ENCODE measurements at regions not wholly inside any gene's neighbourhood (a gene's known extent, or its start where the extent isn't known, plus 50 kb on each side); places are given as distances from the start of the nearest gene placed in this dataset.
"Not testable (repeated sequence)": the region's sequence is repeated elsewhere in the genome, so short reads cannot be mapped to it uniquely, and the experiment has no call there.

DNA sequence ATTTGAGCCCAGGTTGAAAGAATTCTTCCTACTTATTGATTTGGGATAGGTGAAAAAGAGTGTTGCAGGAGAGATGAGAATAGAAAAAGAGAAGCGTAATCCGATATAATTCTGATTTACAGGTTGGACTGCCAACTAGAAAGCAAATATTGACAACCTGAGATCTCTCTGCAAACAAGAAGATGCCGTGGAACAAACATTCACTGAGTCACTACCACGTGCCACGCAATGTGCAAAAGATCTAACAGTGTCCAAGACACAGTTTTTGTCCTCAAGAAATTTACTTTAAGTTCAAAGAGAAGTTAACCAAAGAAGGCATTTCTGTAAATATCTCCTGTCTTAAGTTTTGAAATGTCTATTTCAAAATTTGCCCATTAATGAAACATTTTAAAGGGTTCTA, 578.0 kb upstream of the ARID1B start:
- Histone ChIP-seq H3K4me1 (ENCODE audit: insufficient read depth, low read length) (peaks cover 5% of the 10 kb centered on the region; the same call in 1 of the 2 replicates), H3K9me3 (ENCODE audit: control insufficient read depth, insufficient read depth, low read length) (no peaks in the 10 kb centered on the region), H3K9ac (ENCODE audit: low read depth, low read length) (no peak overlapping the region), H3K36me3 (ENCODE audit: insufficient read depth, low read length) (no peaks in the 10 kb centered on the region)

DNA sequence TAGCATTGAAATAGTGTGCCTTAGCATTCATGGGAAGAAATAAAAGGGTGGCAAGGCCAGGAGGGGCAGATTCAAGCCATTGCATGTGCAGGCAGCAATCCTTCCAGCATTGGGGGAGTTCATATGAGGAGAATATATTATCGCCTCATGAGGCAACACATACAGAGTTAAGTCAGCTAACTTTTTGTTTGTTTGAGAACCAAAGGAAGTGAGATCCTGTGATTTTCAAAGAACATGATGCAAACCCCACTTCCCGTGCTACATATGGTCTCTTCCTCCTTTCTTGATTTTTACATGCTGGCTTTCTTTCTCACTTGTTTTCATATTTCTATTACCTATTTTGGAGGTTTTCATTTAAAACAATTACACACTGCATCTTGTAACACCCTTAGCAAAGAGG, 579.7 kb upstream of the ARID1B start:
- Histone ChIP-seq H3K9ac (ENCODE audit: low read depth, low read length) (no peak overlapping the region), H3K9me3 (ENCODE audit: control insufficient read depth, insufficient read depth, low read length) (no peaks in the 10 kb centered on the region), H3K36me3 (ENCODE audit: insufficient read depth, low read length) (no peaks in the 10 kb centered on the region), H3K4me1 (ENCODE audit: insufficient read depth, low read length) (peaks cover 5% of the 10 kb centered on the region; the same call in 1 of the 2 replicates)

DNA sequence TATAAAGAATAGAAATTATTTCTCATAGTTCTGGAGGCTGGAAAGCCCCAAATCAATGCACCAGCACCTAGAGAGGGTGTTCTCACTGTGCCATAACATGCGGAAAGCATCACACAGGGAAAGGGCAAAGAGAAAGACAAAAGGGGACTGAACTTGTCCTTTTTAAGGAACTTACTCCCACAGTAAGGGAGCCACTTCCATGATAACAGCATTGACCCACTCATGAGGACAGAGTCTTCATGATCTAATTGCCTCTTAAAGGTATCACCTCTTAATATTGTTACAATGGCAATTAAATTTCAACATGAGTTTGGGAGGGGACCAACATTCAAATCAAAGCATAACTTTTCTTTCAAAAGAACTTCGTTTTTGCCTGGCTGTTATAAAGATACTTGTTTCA, 582.2 kb upstream of the ARID1B start:
- Histone ChIP-seq H3K4me1 (ENCODE audit: insufficient read depth, low read length) (peaks cover 5% of the 10 kb centered on the region; the same call in 1 of the 2 replicates), H3K36me3 (ENCODE audit: insufficient read depth, low read length) (no peaks in the 10 kb centered on the region), H3K9ac (ENCODE audit: low read depth, low read length) (no peak overlapping the region), H3K9me3 (ENCODE audit: control insufficient read depth, insufficient read depth, low read length) (no peaks in the 10 kb centered on the region)

DNA sequence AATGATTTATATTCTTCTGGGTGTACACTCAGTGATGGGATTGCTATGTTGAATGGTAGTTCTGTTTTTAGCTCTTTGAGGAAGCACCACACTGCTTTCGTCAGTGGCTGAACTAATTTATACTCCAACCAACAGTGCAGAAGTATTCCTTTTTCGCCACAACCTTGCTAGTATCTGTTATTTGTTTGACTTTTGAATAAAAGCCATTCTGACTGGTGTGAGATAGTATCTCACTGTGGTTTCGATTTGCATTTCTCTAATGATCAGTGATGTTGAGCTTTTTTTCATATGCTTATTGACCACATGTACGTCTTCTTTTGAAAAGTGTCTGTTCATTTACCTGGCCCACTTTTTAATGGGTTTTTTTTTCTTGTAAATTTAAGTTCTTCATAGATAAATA, 583.8 kb upstream of the ARID1B start:
- H3K4me1 ChIP-seq (ENCODE audit: insufficient read depth, low read length): peaks cover 8% of the 10 kb centered on the region
- no peak overlapping the region for H3K9ac ChIP-seq (ENCODE audit: low read depth, low read length)
- no peaks in the 10 kb centered on the region for H3K9me3 ChIP-seq (ENCODE audit: control insufficient read depth, insufficient read depth, low read length)
- H3K36me3 ChIP-seq (ENCODE audit: insufficient read depth, low read length): no peaks in the 10 kb centered on the region

DNA sequence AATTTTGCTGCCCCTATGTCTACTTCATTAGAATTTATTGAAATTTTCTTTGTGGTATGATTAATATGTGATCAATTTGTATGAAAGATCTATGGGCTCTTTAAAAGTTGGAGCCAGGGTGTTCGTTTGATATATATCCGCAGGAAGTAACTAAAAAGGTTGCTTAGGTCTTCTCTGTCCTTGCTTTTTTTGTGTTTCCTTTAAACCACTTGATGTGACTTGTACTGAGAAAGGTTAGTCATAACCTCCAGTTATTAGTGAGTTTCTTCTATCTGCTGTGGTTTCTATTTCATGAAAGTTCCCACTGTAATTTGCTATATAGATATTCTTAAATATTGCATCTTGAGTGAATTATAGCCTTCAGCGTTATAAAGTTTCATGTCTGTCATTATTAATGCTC, 585.3 kb upstream of the ARID1B start:
- peaks cover 6% of the 10 kb centered on the region for H3K4me1 ChIP-seq (ENCODE audit: insufficient read depth, low read length)
- H3K36me3 ChIP-seq (ENCODE audit: insufficient read depth, low read length): no peaks in the 10 kb centered on the region
- H3K9ac ChIP-seq (ENCODE audit: low read depth, low read length): no peak overlapping the region
- no peaks in the 10 kb centered on the region for H3K9me3 ChIP-seq (ENCODE audit: control insufficient read depth, insufficient read depth, low read length)

DNA sequence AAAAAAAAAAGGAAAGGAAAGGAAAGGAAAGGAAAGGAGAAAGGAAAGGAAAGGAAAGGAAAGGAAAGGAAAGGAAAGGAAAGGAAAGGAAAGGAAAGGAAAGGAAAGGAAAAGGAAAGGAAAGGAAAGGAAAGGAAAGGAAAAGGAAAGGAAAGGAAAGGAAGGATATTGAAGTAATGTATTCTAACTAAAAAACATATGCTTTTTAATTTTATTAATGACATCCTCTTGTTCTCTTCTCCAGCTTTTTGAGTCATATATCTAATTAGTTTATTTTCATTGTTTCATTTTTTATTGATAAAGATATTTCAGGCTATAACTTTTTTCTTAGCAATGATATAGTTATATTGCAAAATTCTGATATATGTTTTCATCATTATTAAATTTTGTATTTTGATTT, 585.8 kb upstream of the ARID1B start:
- not testable (repeated sequence) for H3K9ac ChIP-seq (ENCODE audit: low read depth, low read length); H3K4me1 ChIP-seq (ENCODE audit: insufficient read depth, low read length); H3K36me3 ChIP-seq (ENCODE audit: insufficient read depth, low read length); H3K9me3 ChIP-seq (ENCODE audit: control insufficient read depth, insufficient read depth, low read length)

DNA sequence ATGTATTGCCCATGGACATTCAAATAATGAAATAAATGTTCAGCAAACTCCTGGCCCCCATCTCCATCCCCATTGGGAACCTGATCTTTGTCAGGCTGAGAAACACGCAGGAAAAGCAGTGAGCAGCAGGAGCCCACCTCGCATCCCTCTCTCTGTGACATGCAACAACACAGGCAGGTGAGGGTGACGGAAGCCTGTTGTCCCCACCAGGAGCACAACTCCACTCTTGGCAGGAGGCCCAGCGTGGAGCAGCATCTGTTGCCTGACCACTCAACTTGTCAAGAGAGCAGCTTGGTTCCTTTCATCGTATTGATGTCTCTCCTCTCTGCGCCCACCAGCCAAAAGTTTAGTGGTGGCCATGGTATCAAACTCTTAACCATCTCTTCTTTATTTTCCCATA, 586.9 kb upstream of the ARID1B start:
- Histone ChIP-seq H3K9me3 (ENCODE audit: control insufficient read depth, insufficient read depth, low read length) (no peaks in the 10 kb centered on the region), H3K9ac (ENCODE audit: low read depth, low read length) (no peak overlapping the region), H3K4me1 (ENCODE audit: insufficient read depth, low read length) (peaks cover 3% of the 10 kb centered on the region; the same call in 1 of the 2 replicates), H3K36me3 (ENCODE audit: insufficient read depth, low read length) (no peaks in the 10 kb centered on the region)

DNA sequence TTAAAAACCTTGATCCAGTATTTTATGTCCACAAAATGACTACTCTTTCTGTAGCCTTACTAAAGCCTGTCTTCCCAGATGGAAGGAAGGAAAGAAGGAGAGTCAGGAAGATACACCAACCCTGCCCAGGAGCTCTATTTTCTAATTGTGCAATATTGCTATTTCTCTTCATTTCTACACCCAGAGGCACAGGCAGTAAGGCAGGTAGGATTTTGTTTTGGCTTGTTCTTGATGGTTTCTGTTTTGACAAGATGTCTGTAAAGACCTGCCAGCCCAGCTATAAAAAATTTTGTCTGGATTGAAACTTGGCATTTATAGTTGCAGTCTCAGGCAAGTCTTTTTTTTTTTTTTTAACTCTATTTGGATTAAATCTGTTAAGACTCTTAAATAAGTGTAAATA, 587.5 kb upstream of the ARID1B start:
- Histone ChIP-seq H3K36me3 (ENCODE audit: insufficient read depth, low read length) (no peaks in the 10 kb centered on the region), H3K4me1 (ENCODE audit: insufficient read depth, low read length) (peaks cover 3% of the 10 kb centered on the region; the same call in 1 of the 2 replicates), H3K9ac (ENCODE audit: low read depth, low read length) (no peak overlapping the region), H3K9me3 (ENCODE audit: control insufficient read depth, insufficient read depth, low read length) (no peaks in the 10 kb centered on the region)

DNA sequence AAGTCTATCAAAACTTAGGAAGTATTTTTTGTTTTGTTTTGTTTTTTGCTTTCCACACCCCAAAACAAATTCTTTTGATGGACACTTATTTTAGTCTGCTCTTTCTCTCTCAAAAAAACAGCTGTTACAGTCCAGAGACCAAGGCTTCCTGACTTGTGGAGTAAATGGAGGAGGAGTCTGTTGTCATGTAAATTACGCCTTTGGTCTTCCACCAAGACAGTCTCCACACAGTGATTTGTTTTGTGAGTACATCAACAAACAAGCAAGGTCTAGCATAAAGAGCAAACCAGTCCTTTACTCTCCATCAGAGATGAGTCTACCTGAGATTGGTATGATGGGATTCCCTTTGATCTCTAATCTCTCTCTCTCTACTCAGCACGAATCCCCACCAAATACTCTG, 588.0 kb upstream of the ARID1B start:
- H3K36me3 ChIP-seq (ENCODE audit: insufficient read depth, low read length): no peaks in the 10 kb centered on the region
- H3K9me3 ChIP-seq (ENCODE audit: control insufficient read depth, insufficient read depth, low read length): no peaks in the 10 kb centered on the region
- peaks cover 3% of the 10 kb centered on the region; the same call in 1 of the 2 replicates for H3K4me1 ChIP-seq (ENCODE audit: insufficient read depth, low read length)
- H3K9ac ChIP-seq (ENCODE audit: low read depth, low read length): no peak overlapping the region

DNA sequence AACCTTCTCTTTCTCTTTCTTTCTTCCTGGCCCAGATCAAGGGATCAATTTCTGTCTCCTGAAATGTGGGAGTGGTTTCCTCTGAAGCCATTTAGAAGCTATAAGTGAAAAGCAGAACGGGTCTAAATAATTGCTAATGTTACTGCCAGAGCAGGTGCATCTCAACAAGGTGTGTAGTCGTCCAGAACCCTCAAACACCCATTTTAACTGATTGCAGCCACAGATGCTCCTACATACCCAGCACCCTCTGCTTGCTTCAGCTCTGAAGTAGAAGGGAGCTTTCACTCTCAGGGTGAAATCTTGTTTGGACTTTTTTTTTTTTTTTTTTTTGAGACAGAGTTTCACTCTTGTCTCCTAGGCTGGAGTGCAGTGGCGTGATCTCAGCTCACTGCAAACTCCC, 592.1 kb upstream of the ARID1B start:
- H3K9me3 ChIP-seq (ENCODE audit: control insufficient read depth, insufficient read depth, low read length): no peaks in the 10 kb centered on the region
- no peak overlapping the region for H3K9ac ChIP-seq (ENCODE audit: low read depth, low read length)
- no peaks in the 10 kb centered on the region for H3K36me3 ChIP-seq (ENCODE audit: insufficient read depth, low read length)
- H3K4me1 ChIP-seq (ENCODE audit: insufficient read depth, low read length): peaks cover 3% of the 10 kb centered on the region; the same call in 1 of the 2 replicates

DNA sequence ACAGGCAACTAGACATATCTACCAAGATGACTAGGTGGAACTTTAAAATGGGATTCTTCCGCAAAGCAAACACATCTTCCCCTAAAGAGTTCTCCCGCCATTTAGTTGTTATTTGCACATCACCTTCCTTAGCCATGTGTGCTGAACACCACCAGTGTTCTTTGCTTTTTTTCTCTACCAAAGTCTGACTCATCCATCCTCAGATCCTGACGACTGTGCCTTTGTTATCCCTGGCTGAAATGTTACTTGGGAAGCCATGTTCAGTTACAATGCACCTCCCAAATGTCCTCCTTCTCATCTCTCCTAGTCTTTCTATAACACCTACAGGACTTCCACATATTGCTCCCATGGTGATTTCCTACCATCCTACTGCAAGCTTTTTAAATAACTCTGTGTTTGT, 593.5 kb upstream of the ARID1B start:
- H3K9me3 ChIP-seq (ENCODE audit: control insufficient read depth, insufficient read depth, low read length): no peaks in the 10 kb centered on the region
- no peaks in the 10 kb centered on the region for H3K36me3 ChIP-seq (ENCODE audit: insufficient read depth, low read length)
- 0 out of 2 replicates have a peak, but pooled peaks cover under 1% of the 10 kb centered on the region for H3K4me1 ChIP-seq (ENCODE audit: insufficient read depth, low read length)
- no peak overlapping the region for H3K9ac ChIP-seq (ENCODE audit: low read depth, low read length)

DNA sequence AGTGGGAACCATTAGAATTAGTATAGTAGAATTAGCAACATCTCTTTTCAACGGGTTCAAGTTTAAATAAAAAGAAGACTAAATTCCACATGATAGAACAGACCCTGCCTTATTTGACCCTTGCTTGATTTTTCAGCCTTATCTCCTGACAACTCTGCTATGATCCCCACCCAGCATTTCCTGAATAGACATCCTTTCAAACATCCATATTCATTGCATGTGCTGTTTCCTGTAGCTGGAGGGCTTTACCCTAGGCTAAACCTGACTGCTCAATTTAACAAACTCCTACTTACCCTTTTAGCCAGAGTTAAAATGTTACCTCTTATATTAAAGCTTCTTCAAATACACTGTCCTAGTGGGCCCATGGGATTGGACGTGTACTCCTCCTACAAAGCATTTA, 594.8 kb upstream of the ARID1B start:
- Histone ChIP-seq H3K36me3 (ENCODE audit: insufficient read depth, low read length) (no peaks in the 10 kb centered on the region), H3K9ac (ENCODE audit: low read depth, low read length) (no peak overlapping the region), H3K4me1 (ENCODE audit: insufficient read depth, low read length) (no peaks in the 10 kb centered on the region)

DNA sequence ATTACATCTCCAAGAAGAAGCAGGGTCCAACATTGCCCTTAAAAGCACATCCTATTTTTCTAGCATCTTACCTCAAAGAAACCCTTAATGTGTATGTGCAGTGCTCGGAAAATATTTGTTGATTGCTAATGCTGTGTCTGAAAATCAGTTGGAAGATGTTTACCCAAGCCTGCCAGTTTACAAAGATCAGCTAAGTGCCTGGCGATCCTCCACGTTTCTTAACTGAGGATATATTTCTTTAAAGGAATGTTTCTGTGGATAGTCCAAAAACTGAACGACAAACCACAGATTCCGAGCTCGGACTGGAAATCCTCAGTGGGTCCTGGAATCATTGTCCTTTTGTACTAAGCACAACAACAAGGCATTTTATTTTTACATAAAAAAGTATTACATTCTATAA, 595.7 kb upstream of the ARID1B start:
- Histone ChIP-seq H3K9me3 (ENCODE audit: control insufficient read depth, insufficient read depth, low read length) (no peaks in the 10 kb centered on the region), H3K9ac (ENCODE audit: low read depth, low read length) (no peak overlapping the region), H3K36me3 (ENCODE audit: insufficient read depth, low read length) (no peaks in the 10 kb centered on the region), H3K4me1 (ENCODE audit: insufficient read depth, low read length) (no peaks in the 10 kb centered on the region; the same call in 1 of the 2 replicates)

More for the DNA sequence above, 594.8 kb upstream of the ARID1B start:
- H3K9me3 ChIP-seq (ENCODE audit: control insufficient read depth, insufficient read depth, low read length): no peaks in the 10 kb centered on the region

DNA sequence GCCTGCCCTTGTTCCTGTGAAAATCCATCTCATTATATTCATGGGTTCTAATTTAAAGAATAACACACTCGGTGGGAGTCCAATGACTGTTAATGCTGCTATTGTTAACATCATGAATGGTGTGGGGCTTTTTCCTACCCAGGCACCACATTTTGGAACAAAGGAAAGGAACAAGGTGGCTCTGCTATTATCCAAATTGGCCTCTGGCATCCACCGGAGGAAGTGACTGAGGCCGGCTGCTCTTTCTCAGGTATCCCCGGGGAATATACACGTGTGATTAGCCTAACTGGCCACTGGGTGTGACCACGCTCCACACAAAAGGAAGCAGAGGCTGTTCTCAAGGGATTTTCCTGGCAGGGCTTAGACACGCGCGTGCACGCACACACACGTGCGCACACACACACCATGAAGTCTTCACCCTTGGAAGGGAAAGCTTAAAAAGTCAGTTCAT, 601.2 kb upstream of the ARID1B start:
- H3K36me3 ChIP-seq (ENCODE audit: insufficient read depth, low read length): no peaks in the 10 kb centered on the region
- no peaks in the 10 kb centered on the region; the same call in 1 of the 2 replicates for H3K9me3 ChIP-seq (ENCODE audit: control insufficient read depth, insufficient read depth, low read length)
- peaks cover 6% of the 10 kb centered on the region; the same call in 1 of the 2 replicates for H3K4me1 ChIP-seq (ENCODE audit: insufficient read depth, low read length)
- H3K9ac ChIP-seq (ENCODE audit: low read depth, low read length): no peak overlapping the region

DNA sequence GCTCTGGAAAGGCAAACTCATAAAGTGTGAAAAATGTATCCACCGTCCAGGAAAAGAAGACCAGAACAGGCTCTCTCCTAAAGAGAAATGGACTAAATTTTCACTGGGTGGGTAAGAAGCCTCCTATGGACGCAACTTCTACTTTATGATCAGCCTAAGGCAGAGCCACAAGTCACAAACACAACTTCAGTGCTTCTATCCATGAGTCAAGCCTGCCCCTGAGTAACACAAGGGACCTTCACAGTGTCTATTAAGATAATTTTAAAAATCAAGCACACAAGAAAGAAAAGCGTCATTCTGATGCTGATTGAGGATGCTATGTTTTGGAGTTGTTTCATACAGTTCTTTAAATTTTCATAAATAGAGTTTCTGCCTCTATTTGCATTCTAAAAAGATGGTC, 601.7 kb upstream of the ARID1B start:
- H3K4me1 ChIP-seq (ENCODE audit: insufficient read depth, low read length): peaks cover 6% of the 10 kb centered on the region; the same call in 1 of the 2 replicates
- no peak overlapping the region for H3K9ac ChIP-seq (ENCODE audit: low read depth, low read length)
- H3K9me3 ChIP-seq (ENCODE audit: control insufficient read depth, insufficient read depth, low read length): no peaks in the 10 kb centered on the region; the same call in 1 of the 2 replicates
- H3K36me3 ChIP-seq (ENCODE audit: insufficient read depth, low read length): no peaks in the 10 kb centered on the region

All from ES-I3 (cell line).